T-helper 2 cell (primary cell): ENCODE measurements at regions not wholly inside any gene's neighbourhood (a gene's known extent, or its start where the extent isn't known, plus 50 kb on each side); places are given as distances from the start of the nearest gene placed in this dataset.

Experiments
- DNase-seq, 5 experiments: peaks; one replicate each; pipeline versions ENCODE4 v3.0.0 to v3.0.0-alpha.2; 2012 to 2022

- no peak for DNase-seq
Measured at GRCh38 chr1:29671446-29672356, 435.4 kb downstream of the PTPRU start.

- no peak for DNase-seq
Measured at GRCh38 chr1:29670752-29671151, 434.4 kb downstream of the PTPRU start.

GRCh38 chr1:29669912-29670311, 433.6 kb downstream of the PTPRU start:
- DNase-seq, result no peak

- DNase-seq, result no peak
Measured at GRCh38 chr1:29669158-29669871, 433.0 kb downstream of the PTPRU start.

GRCh38 chr1:29668551-29669157, 432.3 kb downstream of the PTPRU start:
- DNase-seq, result no peak

GRCh38 chr1:29667951-29668350, 431.6 kb downstream of the PTPRU start:
- DNase-seq, result no peak

- DNase-seq, result no peak
Measured at GRCh38 chr1:29664711-29665110, 428.4 kb downstream of the PTPRU start.

GRCh38 chr1:29658688-29659087, 422.4 kb downstream of the PTPRU start:
- DNase-seq, result no peak

- DNase-seq, result no peak
Measured at GRCh38 chr1:29657816-29658215, 421.5 kb downstream of the PTPRU start.

- no peak for DNase-seq
Measured at GRCh38 chr1:29655945-29656850, 419.9 kb downstream of the PTPRU start.

GRCh38 chr1:29655145-29655544, 418.8 kb downstream of the PTPRU start:
- no peak for DNase-seq

- no peak for DNase-seq
Measured at GRCh38 chr1:29653886-29654450, 417.6 kb downstream of the PTPRU start.

- DNase-seq, result no peak
Measured at GRCh38 chr1:29653034-29653810, 416.9 kb downstream of the PTPRU start.

- no peak for DNase-seq
Measured at GRCh38 chr1:29651684-29652665, 415.7 kb downstream of the PTPRU start.

GRCh38 chr1:29651246-29651645, 414.9 kb downstream of the PTPRU start:
- DNase-seq, result no peak

- no peak for DNase-seq
Measured at GRCh38 chr1:29650476-29650875, 414.2 kb downstream of the PTPRU start.

GRCh38 chr1:29650041-29650400, 413.7 kb downstream of the PTPRU start:
- no peak for DNase-seq

- no peak for DNase-seq
Measured at GRCh38 chr1:29649189-29650040, 413.1 kb downstream of the PTPRU start.

GRCh38 chr1:29648798-29649188, 412.5 kb downstream of the PTPRU start:
- DNase-seq, result no peak
